CD4-positive, alpha-beta T cell (primary cell): ENCODE measurements at regions not wholly inside any gene's neighbourhood (a gene's known extent, or its start where the extent isn't known, plus 50 kb on each side); places are given as distances from the start of the nearest gene placed in this dataset.

ENCODE experiments used
- ATAC-seq: fragments of 200-7000 bp; cut with Tn5 transposase; one replicate; pipeline ENCODE4 v1.10.0; 2022; ENCODE audit warnings: mild to moderate bottlenecking; ENCODE audit not compliant: poor library complexity
- CTCF ChIA-PET: fragments of 350-600 bp; sonication (Branson Sonifier 250); formaldehyde crosslinking; loops from one replicate; lab custom pipeline; 2021; ENCODE audit warnings: antibody characterized with exemption, inconsistent platforms; lab: Charles Lee
- POLR2A ChIA-PET: fragments of 350-600 bp; sonication (Branson Sonifier 250); formaldehyde crosslinking; loops from one replicate; lab custom pipeline; 2021; ENCODE audit warnings: antibody characterized with exemption, inconsistent platforms; lab: Charles Lee
- DNase-seq, 14 experiments: peaks; one replicate each; pipeline ENCODE4 v3.0.0-alpha.2; 2013 to 2020; ENCODE audit warnings: mixed read lengths in 2 of 14
- H3K27ac ChIP-seq, 2 donors: one replicate each; pipeline versions ENCODE4 v1.5.1 to v1.7.0; 2013; ENCODE audit warnings: low read length in 2 of 2, low read depth in 1 of 2, mild to moderate bottlenecking in 1 of 2
- H3K27me3 ChIP-seq, 2 experiments: 1 replicate in 1 of 2; 2 replicates in 1 of 2; pipeline versions ENCODE4 v1.6.1 to v1.7.0; 2013; ENCODE audit warnings: low read length in 2 of 2, control low read depth in 1 of 2, mild to moderate bottlenecking in 1 of 2, moderate library complexity in 1 of 2; ENCODE audit not compliant: insufficient read depth in 2 of 2, control insufficient read depth in 1 of 2
- H3K36me3 ChIP-seq: one replicate; pipeline ENCODE4 v1.6.1; 2013; ENCODE audit warnings: low read length, control low read depth; ENCODE audit not compliant: insufficient read depth
- H3K4me1 ChIP-seq: one replicate; pipeline ENCODE4 v1.6.1; 2013; ENCODE audit warnings: low read length, control low read depth; ENCODE audit not compliant: insufficient read depth
- H3K4me3 ChIP-seq: one replicate; pipeline ENCODE4 v1.5.1; 2013; ENCODE audit warnings: mild to moderate bottlenecking, low read length, moderate library complexity
- H3K9me3 ChIP-seq, 2 experiments: 1 replicate in 1 of 2; 2 replicates in 1 of 2; pipeline versions ENCODE4 v1.6.1 to v1.7.0; 2013; ENCODE audit warnings: low read length in 2 of 2, mild to moderate bottlenecking in 2 of 2, control low read depth in 1 of 2, moderate library complexity in 1 of 2; ENCODE audit not compliant: control insufficient read depth in 1 of 2, insufficient read depth in 1 of 2
- H3K27ac Mint-ChIP-seq: one replicate; pipeline ENCODE4 v1.8.0; 2020; ENCODE audit warnings: mixed read lengths
- H3K27me3 Mint-ChIP-seq: one replicate; pipeline ENCODE4 v1.8.0; 2021; ENCODE audit warnings: mixed read lengths
- H3K36me3 Mint-ChIP-seq: one replicate; pipeline ENCODE4 v1.8.0; 2021; ENCODE audit warnings: low read depth, mixed read lengths
- H3K4me1 Mint-ChIP-seq: one replicate; pipeline ENCODE4 v1.8.0; 2021; ENCODE audit warnings: low read depth, mixed read lengths
- H3K4me3 Mint-ChIP-seq: one replicate; pipeline ENCODE4 v1.8.0; 2020; ENCODE audit warnings: mild to moderate bottlenecking, mixed read lengths
- H3K9me3 Mint-ChIP-seq: one replicate; pipeline ENCODE4 v1.8.0; 2020; ENCODE audit warnings: mixed read lengths
- intact Hi-C, 2 experiments: fragments of 100-400 bp; cut with DNase I in 1 of 2; cut with micrococcal nuclease in 1 of 2; formaldehyde crosslinking; loops; one replicate each; pipeline versions ENCODE4 v1.15.1 to v1.9.0; 2023 to 2025; cut with DNase I, micrococcal nuclease
- TF ChIP-seq, protein P1 (sequence below): fragments of 200-600 bp; IDR thresholded peaks from one replicate; pipeline ENCODE4 v1.8.0; 2022; ENCODE audit warnings: antibody characterized with exemption, mild to moderate bottlenecking

DNA sequence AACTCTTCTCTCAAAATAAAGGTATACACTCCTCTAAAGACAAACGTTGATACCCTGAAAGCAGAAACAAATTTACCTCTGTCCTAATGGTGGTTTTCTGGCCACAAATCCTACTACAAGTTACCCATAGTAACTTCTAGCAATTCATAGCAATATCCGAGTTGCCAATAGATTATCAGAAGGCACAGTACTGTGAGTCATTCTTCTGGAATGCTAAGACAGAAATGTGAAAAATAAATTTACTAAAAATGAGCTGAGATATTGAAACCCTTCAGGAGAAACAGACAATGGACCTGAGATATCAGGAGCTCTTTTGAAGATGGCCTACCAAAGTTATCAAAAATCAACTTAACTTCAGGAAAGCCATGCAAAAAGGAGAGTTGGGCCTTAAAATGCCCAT, 715.0 kb upstream of the ADAMTS5 start:
- H3K9me3 ChIP-seq, result peaks cover 0 to 5% of the 10 kb centered on the region in 2 experiments
- POLR2A ChIA-PET, result no interaction called here
- H3K27ac ChIP-seq, result no peak overlapping the region
- Mint-ChIP-seq H3K9me3 (no peaks in the 10 kb centered on the region), H3K27me3 (no peaks in the 10 kb centered on the region), H3K27ac (no peak overlapping the region), H3K4me3 (no peak overlapping the region), H3K36me3 (no peaks in the 10 kb centered on the region), H3K4me1 (no peaks in the 10 kb centered on the region)
- DNase-seq, result no peak
- H3K27me3 ChIP-seq, result no peaks in the 10 kb centered on the region
- no peaks in the 10 kb centered on the region for H3K4me1 ChIP-seq
- H3K4me3 ChIP-seq, result no peak overlapping the region
- CTCF ChIA-PET, result no interaction called here
- no peak for ATAC-seq
- H3K36me3 ChIP-seq, result no peaks in the 10 kb centered on the region
- TF ChIP-seq, protein P1, sequence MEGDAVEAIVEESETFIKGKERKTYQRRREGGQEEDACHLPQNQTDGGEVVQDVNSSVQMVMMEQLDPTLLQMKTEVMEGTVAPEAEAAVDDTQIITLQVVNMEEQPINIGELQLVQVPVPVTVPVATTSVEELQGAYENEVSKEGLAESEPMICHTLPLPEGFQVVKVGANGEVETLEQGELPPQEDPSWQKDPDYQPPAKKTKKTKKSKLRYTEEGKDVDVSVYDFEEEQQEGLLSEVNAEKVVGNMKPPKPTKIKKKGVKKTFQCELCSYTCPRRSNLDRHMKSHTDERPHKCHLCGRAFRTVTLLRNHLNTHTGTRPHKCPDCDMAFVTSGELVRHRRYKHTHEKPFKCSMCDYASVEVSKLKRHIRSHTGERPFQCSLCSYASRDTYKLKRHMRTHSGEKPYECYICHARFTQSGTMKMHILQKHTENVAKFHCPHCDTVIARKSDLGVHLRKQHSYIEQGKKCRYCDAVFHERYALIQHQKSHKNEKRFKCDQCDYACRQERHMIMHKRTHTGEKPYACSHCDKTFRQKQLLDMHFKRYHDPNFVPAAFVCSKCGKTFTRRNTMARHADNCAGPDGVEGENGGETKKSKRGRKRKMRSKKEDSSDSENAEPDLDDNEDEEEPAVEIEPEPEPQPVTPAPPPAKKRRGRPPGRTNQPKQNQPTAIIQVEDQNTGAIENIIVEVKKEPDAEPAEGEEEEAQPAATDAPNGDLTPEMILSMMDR, result no peak
- intact Hi-C loops, result no loop called here

DNA sequence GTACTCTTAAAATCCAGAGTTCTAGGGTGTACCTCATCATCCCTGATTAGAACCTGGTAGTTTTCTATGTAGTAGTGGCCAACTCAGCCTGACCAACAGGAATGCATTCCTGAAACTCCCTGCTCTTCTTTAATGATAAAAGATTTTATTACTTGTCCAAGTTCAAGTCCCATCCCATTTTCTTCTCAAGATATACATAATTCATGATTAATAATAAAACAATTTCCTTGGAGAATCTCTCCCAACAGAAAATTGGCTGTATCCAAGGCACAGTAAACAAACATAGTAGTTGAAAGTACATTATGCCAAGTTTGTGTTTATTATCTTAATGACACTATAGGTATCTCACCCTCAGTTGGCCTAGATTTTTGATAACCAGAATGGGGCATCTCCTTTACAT, 714.1 kb upstream of the ADAMTS5 start:
- H3K4me1 ChIP-seq, result no peaks in the 10 kb centered on the region
- peaks cover 0 to 5% of the 10 kb centered on the region in 2 experiments for H3K9me3 ChIP-seq
- no peak overlapping the region for H3K4me3 Mint-ChIP-seq
- ATAC-seq (no peak), DNase-seq (no peak)
- H3K36me3 ChIP-seq, result no peaks in the 10 kb centered on the region
- H3K27ac ChIP-seq, result no peak overlapping the region
- H3K9me3 Mint-ChIP-seq, result no peaks in the 10 kb centered on the region
- no peaks in the 10 kb centered on the region for H3K27me3 Mint-ChIP-seq
- no peak overlapping the region for H3K27ac Mint-ChIP-seq
- H3K36me3 Mint-ChIP-seq, result no peaks in the 10 kb centered on the region
- ChIA-PET POLR2A (no interaction called here), CTCF (no interaction called here)
- no peaks in the 10 kb centered on the region for H3K27me3 ChIP-seq
- H3K4me3 ChIP-seq, result no peak overlapping the region
- intact Hi-C loops, result no loop called here
- H3K4me1 Mint-ChIP-seq, result no peaks in the 10 kb centered on the region
- TF ChIP-seq, protein P1, result no peak

DNA sequence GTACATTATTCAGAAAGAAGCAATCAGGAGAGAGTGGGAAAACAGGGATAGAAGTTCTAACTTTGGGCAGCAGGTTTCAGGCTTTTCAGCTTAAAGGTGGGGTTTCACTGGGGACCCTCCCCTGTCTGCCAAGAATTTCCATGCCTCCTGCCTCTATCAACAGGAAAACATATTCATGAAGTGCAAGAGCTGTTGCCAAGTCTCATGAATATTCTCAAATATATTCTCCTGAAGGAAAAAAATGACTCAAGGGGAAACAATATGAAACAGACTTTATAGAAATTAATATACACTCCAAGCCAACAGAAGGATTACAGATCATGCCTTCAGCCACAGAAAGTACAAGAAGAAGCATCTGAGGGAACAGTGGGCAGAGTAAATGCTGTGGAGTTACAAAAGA, 713.3 kb upstream of the ADAMTS5 start:
- Histone ChIP-seq H3K27ac (no peak overlapping the region), H3K4me1 (no peaks in the 10 kb centered on the region), H3K36me3 (no peaks in the 10 kb centered on the region), H3K9me3 (peaks cover 0 to 5% of the 10 kb centered on the region in 2 experiments), H3K4me3 (no peak overlapping the region), H3K27me3 (no peaks in the 10 kb centered on the region)
- POLR2A ChIA-PET, result no interaction called here
- DNase-seq, result no peak
- CTCF ChIA-PET, result no interaction called here
- ATAC-seq, result no peak
- Mint-ChIP-seq H3K36me3 (no peaks in the 10 kb centered on the region), H3K4me1 (no peaks in the 10 kb centered on the region), H3K27me3 (no peaks in the 10 kb centered on the region), H3K9me3 (no peaks in the 10 kb centered on the region), H3K4me3 (no peak overlapping the region), H3K27ac (no peak overlapping the region)
- TF ChIP-seq, protein P1, result no peak
- intact Hi-C loops, result no loop called here
